ENCODE measurements at regions not wholly inside any gene's neighbourhood (a gene's known extent, or its start where the extent isn't known, plus 50 kb on each side); places are given as distances from the start of the nearest gene placed in this dataset.
"Not testable (repeated sequence)": the region's sequence is repeated elsewhere in the genome, so short reads cannot be mapped to it uniquely, and the experiment has no call there.

DNA sequence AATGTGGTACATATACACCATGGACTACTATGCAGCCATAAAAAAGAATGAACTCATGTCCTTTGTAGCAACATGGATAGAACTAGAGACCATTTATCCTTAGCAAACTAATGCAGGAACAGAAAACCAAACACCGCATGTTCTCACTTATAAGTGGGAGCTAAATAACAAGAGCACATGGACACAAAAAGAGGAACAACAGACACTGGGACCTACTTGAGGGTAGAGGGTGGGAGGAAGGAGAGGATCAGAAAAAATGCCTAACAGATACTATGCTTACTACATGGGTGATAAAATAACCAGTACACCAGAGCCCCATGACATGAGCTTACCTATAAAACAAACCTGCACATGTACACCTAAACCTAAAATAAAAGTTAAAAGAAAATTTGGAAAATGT is 82.0 kb upstream of the ADRB2 start:
- DNase-seq, result not testable (repeated sequence)

DNA sequence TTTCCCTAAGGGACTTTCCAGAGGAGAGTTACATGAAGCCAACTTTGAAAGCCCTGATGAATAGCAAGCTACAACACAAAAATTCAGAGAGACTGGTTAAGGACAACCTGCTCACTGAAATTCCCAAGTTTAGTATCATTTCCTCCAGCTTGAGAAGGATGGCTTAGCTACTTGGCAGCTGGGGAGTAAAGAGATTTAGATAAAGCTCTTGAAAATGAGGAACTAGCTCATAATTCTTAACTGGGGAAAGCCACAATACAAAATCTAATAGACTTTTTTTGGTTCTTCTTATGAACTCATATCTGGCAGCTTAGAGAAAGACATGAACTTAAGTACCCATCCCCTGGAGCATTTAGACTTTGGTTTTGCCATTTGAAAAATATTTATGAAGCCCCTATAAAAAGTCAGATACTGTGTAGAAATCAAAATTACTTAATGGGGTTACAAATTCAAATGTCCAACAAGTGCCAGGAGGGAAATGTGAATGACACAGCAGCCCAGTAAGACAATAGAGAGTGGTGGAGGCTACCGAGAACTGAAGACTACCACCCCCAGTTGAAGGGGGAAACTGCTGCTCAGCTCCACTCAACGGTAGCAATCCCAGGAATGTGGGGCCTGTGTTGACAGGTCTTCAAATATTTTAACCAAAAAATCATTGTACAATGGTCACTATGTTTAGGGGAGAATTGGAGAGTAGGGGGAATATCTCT is 79.4 kb upstream of the ADRB2 start:
- no peak for DNase-seq

DNA sequence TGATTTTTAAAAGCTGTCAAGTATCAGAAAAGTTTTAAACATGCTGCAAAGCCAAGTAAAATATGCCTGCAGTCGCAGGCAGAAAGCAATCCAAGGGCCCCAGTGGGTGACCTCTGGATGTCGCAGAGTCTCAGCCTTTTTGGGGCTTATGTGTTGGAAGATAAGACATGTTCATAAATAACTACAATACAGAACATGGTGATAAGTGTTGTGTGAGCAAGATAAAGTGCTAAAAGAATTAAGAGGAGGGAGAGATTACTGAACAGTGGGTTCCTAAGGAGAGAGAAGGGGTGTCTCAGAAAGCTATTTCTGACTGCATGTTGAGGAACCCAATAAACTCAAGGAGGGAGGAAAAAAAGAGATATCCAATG is 78.9 kb upstream of the ADRB2 start:
- no peak for DNase-seq

DNA sequence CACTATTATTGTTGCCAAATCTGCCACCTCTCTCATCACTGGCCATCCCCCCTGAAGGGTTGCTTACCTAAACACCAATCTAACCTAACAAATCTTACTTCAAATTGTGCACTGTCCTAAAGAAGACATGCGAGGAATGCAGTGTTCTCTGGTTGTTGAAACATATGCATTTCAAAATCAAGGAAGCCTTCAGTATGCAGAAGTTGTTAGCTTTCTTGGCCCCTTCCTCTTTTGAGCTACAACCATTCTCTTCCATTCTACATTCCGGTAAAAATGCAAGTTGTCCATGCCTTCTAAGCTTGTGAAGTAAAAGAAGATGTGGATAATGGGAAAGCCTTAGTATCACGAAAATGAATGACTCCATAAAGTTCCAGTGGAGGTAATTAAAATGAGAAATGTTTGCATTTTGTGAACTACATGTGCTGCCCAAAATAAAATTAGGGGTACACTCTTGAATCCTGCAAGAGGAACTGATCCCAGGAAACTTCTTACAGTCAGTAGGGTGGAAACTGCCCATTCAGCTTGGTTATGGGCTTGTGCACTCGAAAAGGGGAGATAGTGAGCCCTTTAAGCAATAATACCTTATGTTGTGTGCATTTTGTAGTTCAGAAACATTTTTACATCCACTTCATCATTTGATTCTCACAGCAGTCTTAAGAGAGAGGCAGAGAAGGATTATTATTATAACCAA is 77.6 kb upstream of the ADRB2 start:
- no peak for DNase-seq

DNA sequence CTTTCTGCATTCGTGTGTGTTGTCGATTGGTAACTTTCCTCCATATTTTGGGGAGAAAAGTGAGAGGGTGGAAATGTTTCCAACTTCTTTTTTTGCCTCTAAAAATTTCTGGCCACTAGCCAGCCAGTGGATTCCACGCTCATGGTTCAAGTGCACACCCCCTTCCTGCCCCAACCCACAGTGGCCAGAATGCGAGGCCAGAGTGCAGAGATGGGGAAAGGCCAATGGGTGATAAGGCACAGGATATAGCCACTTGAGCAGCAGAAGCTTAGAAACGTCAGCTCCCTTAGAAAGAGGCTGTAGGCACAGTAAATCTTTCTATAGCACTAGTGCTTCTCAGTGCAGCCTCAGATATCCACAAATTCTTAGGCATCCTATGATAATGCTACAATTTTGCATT is 75.8 kb upstream of the ADRB2 start:
- DNase-seq, result no peak

DNA sequence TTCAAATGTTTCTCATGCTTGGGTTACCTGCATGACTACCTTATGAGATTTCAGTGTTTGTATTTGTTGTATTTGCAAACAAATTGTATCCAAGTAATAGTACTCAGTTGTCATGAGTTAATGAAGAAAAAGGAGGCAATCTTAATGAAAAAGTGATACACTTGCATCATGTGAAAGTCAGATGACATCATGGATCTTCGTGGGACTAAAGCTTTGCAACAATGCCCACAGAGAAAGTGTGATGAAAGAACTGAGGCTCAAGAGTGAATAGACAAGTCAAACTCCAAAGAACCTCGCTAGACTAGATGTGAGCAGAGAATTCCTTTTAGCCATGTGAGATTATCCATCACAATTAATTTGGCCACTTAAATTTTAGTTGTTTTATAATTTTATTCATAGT is 75.4 kb upstream of the ADRB2 start:
- no peak for DNase-seq

DNA sequence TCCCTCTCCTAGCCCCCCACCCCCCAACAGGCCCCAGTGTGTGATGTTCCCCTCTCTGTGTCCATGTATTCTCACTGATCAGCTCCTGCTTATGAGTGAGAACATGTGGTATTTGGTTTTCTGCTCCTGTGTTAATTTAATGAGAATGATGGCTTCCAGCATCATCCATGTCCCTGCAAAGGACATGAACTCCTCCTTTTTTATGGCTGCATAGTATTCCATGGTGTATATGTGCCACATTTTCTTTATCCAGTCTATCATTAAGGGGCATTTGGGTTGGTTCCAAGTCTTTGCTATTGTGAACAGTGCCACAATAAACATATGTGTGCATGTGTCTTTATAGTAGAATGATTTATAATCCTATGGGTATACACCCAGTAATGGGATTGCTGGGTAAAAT is 74.0 kb upstream of the ADRB2 start:
- not testable (repeated sequence) for DNase-seq

DNA sequence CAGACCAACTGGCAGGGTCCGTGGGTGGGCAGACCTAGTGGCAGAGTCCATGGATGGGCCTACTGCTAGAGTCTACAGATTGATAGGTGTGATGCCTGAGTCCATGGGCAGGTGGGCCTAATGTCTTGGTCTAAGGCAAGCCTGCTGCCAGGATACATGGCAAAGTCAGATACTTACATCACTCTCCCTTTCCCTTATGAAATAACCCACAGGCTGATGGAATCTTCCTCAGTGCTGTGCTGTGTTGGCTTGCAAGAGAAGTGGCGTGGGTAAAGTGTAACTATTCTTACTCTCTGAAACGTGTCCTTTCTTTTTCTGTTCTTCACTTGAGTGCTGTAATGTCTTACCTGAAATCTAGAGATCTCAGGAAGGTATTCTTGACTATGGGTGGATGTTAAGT is 67.3 kb upstream of the ADRB2 start:
- no peak for DNase-seq

DNA sequence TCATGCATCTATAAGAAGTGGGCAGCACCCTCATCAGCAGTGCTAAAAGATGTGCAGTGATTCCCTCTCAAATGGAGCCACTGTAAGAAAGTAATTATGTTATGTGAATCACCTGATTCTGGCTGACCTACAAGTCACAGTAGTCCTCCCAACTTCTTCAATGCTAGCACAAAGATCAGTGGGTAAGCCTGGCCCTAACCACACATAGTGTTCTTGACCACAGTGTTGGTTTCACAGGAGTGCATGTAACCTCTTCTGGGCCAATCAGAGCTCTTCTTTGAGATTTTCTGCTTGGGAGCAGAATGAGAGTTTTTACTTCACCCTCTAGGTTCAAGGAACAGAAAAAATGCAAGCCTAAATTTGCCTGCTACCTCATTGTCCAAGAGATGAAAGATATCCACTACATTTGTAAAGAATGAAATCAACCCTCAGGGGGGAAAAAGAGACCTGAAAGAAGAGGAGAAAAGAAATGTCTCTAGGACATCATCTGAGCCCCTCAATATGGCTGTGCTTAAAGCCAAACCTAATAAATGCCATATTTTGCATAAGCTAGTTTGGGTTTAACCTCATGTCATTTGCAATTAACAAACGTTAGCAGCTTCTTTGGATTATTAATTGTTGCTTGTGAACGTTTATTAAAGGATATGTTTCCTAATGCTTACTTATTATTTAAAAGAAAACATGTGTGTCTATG is 65.3 kb upstream of the ADRB2 start:
- DNase-seq, result no peak

DNA sequence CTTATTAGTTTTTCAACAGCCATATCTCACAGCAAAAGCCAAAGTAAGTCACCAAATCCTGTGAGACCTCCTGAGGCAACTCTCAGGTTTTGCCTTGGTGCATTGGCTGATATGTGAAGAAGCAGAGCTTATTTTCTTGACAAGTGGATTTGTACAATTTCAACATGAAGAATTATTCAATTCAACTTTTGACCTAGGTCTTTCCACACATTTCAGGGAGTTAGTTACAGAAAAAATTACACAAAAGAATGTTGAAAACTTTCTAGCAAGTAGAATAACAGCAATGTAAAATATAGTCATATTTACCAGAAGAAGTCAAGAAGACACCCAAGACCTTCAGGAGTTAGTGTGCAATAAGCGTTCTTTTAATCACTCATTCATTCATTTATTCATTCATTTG is 62.4 kb upstream of the ADRB2 start:
- DNase-seq, result no peak

DNA sequence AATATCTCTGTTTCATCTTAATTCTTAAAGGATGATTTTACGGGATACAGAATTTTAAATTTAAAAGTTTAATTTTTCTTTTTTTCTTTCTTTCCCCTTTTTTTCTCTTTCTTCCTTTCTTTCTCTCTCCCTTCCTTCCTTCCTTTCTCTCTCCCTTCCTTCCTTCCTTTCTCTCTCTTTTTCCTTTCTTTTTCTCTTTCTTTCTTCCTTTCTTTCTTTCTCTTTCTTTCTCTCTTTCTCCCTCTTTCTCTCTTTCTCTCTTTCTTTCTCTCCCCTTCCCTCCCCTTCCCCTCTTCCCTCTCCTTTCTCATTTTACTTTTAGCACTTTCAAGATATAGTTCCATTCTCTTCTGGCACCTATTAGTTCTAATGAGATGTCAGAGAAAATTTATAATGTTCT is 61.4 kb upstream of the ADRB2 start:
- no peak for DNase-seq

DNA sequence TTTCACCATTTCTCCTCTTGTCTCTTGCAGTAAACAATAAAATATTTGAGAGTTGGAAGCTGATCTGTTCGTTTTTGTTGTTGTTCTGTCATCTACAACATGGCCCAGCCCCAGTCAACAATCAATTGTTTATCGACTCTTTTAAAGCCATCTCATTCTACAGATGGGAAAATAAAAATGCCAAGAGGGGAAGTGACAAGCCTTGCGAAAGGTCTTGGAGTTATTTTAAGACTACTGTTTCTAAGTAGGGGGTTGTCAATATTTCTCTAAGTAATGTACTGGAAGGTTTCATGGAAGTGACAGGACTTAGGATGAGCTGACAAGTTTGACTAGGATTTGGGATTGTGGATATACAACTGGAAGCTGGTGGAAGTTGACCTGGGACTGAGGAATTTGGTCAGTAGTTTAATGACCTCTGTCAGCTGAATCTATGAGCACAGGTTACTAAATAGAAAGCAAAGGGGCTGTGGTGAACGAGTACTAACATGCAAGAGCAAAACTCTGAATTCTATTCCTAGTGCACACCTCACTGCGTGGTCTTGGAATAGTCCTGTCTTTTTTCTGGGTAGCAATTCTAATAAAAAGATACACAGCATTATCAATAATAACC is 57.5 kb upstream of the ADRB2 start:
- no peak for DNase-seq

DNA sequence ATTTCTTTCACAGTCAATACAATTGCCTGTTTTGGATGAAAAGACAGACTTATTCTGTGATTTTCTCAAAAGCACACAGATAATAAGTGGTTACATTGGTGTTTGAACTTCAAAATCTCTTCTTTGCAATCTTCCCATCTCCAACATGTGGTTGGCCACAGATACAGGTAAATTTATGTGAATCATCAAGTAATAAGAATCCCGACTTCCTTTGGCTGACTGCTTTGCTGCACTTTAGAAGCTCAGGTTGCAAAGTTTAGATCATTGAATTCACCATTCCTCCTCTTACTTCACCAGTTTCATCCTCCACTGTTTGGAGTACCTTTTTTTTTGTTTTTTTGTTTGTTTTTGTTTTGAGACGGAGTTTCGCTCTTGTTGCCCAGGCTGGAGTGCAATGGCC is 56.5 kb upstream of the ADRB2 start:
- DNase-seq, result no peak

DNA sequence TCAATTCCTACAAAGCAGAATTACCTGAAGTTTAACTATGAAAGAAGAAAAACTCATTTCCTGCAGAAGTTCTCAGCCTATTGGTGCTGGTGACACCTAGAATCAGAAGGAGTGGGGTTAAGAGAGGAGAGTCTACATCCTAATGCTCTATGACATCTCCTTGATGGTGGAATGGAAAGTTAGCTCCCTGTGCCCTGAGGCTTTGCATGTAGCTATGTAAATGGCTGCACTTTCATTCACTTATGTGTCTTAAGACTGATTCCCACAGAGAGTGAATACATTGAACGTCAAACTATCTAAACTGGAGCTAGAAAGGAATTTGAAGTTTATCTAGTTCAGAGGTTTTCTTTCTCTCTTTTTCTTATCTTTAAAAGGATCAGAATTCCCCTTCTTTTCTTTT is 52.1 kb upstream of the ADRB2 start:
- no peak for DNase-seq

DNA sequence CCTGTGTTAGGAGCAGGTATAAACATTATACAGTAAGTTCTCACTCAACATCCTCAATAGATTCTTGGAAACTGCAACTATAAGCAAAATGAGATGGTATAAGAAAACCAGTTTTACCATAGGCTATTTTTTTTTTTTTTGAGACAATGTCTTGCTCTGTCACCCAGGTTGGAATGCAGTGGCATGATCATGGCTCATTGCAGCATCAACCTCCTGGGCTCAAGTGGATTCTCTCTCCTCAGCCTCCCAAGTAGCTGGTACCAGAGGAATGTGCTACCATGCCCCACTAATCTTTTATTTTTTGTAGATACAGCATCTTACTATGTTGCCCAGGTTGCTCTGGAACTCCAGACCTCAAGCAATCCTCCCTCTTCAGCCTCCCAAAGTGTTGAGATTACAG is 50.1 kb upstream of the ADRB2 start:
- no peak for DNase-seq

Measured in cerebellar nuclear complex (tissue), 1 donor.